CD14-positive monocyte (primary cell): ENCODE measurements at regions not wholly inside any gene's neighbourhood (a gene's known extent, or its start where the extent isn't known, plus 50 kb on each side); places are given as distances from the start of the nearest gene placed in this dataset.

ENCODE experiments used
- DNase-seq, 3 donors: peaks; one replicate each; pipeline ENCODE4 v3.0.0-alpha.2; 2011 to 2022
- H2AFZ ChIP-seq: 2 replicates; pipeline ENCODE4 v1.6.0; 2012; ENCODE audit warnings: mild to moderate bottlenecking, low read depth, low read length, inconsistent platforms; ENCODE audit not compliant: insufficient read depth, poor library complexity, severe bottlenecking
- H3K27ac ChIP-seq, 2 donors: 1 replicate in 1 of 2; 2 replicates in 1 of 2; pipeline ENCODE4 v1.5.1; 2012 to 2013; ENCODE audit warnings: low read length in 2 of 2, control low read depth in 1 of 2, inconsistent platforms in 1 of 2, low read depth in 1 of 2, mild to moderate bottlenecking in 1 of 2
- H3K27me3 ChIP-seq, 2 donors: one replicate each; pipeline versions ENCODE4 v1.6.0 to v1.6.1; 2011 to 2013; ENCODE audit warnings: low read length in 2 of 2; ENCODE audit not compliant: control insufficient read depth in 2 of 2, insufficient read depth in 2 of 2
- H3K36me3 ChIP-seq, 2 donors: replicated peaks in 1 of 2; 1 replicate in 1 of 2; 2 replicates in 1 of 2; pipeline versions ENCODE4 v1.5.1 to v1.6.1; 2012 to 2013; ENCODE audit warnings: low read length in 2 of 2, control low read depth in 1 of 2, inconsistent platforms in 1 of 2, mild to moderate bottlenecking in 1 of 2; ENCODE audit not compliant: insufficient read depth in 2 of 2, control insufficient read depth in 1 of 2
- H3K4me1 ChIP-seq, 2 donors: 1 replicate in 1 of 2; 2 replicates in 1 of 2; pipeline versions ENCODE4 v1.5.1 to v1.6.1; 2012 to 2013; ENCODE audit warnings: low read length in 2 of 2, control low read depth in 1 of 2, inconsistent platforms in 1 of 2, mild to moderate bottlenecking in 1 of 2, moderate library complexity in 1 of 2; ENCODE audit not compliant: insufficient read depth in 2 of 2, control insufficient read depth in 1 of 2
- H3K4me2 ChIP-seq: replicated peaks from 2 replicates; pipeline ENCODE3; 2012; ENCODE audit warnings: low read length, moderate library complexity, mild to moderate bottlenecking; ENCODE audit not compliant: poor library complexity, severe bottlenecking; ENCODE audit errors: extremely low read depth
- H3K4me3 ChIP-seq, 3 experiments: fragments of 200-600 bp in 1 of 3; sonication (generic) in 1 of 3; replicated peaks in 1 of 3; 1 replicate in 2 of 3; 2 replicates in 1 of 3; pipeline ENCODE4 v1.5.1; 2011 to 2013; ENCODE audit warnings: low read length in 3 of 3, mild to moderate bottlenecking in 3 of 3, control low read depth in 2 of 3, low read depth in 2 of 3, inconsistent platforms in 1 of 3, moderate library complexity in 1 of 3
- H3K79me2 ChIP-seq: 2 replicates; pipeline ENCODE4 v1.6.0; 2012; ENCODE audit warnings: mild to moderate bottlenecking, control low read depth, inconsistent platforms, low read length, moderate library complexity; ENCODE audit not compliant: insufficient read depth
- H3K9ac ChIP-seq: 2 replicates; pipeline ENCODE4 v1.6.0; 2017; ENCODE audit warnings: low read length, mild to moderate bottlenecking; ENCODE audit not compliant: insufficient read depth, poor library complexity, severe bottlenecking
- H3K9me3 ChIP-seq, 2 donors: replicated peaks in 1 of 2; 1 replicate in 1 of 2; 2 replicates in 1 of 2; pipeline versions ENCODE4 v1.5.1 to v1.6.1; 2012 to 2013; ENCODE audit warnings: low read length in 2 of 2, control low read depth in 1 of 2; ENCODE audit not compliant: control insufficient read depth in 1 of 2, insufficient read depth in 1 of 2
- H4K20me1 ChIP-seq: 2 replicates; pipeline ENCODE4 v1.6.0; 2012; ENCODE audit warnings: mild to moderate bottlenecking, low read length, control low read depth, moderate library complexity; ENCODE audit not compliant: insufficient read depth
- H3K27ac Mint-ChIP-seq, 7 donors: one replicate each; pipeline ENCODE4 v1.8.0; 2020; ENCODE audit warnings: mild to moderate bottlenecking in 7 of 7, mixed read lengths in 7 of 7, moderate library complexity in 6 of 7, inconsistent platforms in 2 of 7
- H3K27me3 Mint-ChIP-seq, 3 donors: one replicate each; pipeline ENCODE4 v1.8.0; 2021 to 2022; ENCODE audit warnings: low read depth in 3 of 3, mild to moderate bottlenecking in 3 of 3, mixed read lengths in 3 of 3, moderate library complexity in 3 of 3, inconsistent platforms in 1 of 3
- H3K36me3 Mint-ChIP-seq, 2 donors: one replicate each; pipeline ENCODE4 v1.8.0; 2020; ENCODE audit warnings: mixed read lengths in 2 of 2, inconsistent platforms in 1 of 2, mild to moderate bottlenecking in 1 of 2
- H3K4me1 Mint-ChIP-seq: one replicate; pipeline ENCODE4 v1.8.0; 2020; ENCODE audit warnings: mild to moderate bottlenecking, mixed read lengths
- H3K4me3 Mint-ChIP-seq, 2 donors: one replicate each; pipeline ENCODE4 v1.8.0; 2020; ENCODE audit warnings: mild to moderate bottlenecking in 2 of 2, mixed read lengths in 2 of 2, moderate library complexity in 1 of 2
- H3K9me3 Mint-ChIP-seq, 7 donors: one replicate each; pipeline ENCODE4 v1.8.0; 2020 to 2022; ENCODE audit warnings: mixed read lengths in 7 of 7, mild to moderate bottlenecking in 6 of 7, moderate library complexity in 6 of 7, inconsistent platforms in 2 of 7
- WGBS: methylation state at CpG from one replicate; pipeline ENCODE4 v1.1.5; 2013; ENCODE audit warnings: missing lambda C conversion rate; ENCODE audit not compliant: insufficient coverage; 5-methylcytosine and 5-hydroxymethylcytosine counted together
- intact Hi-C, 2 donors: fragments of 100-400 bp; cut with micrococcal nuclease; formaldehyde crosslinking; loops; one replicate each; pipeline versions ENCODE4 v1.15.0 to v1.15.1; 2023
- TF ChIP-seq, protein P1 (sequence below): fragments of 200-600 bp; IDR thresholded peaks from one replicate; pipeline ENCODE4 v1.8.0; 2022; ENCODE audit warnings: antibody characterized with exemption, mild to moderate bottlenecking

DNA sequence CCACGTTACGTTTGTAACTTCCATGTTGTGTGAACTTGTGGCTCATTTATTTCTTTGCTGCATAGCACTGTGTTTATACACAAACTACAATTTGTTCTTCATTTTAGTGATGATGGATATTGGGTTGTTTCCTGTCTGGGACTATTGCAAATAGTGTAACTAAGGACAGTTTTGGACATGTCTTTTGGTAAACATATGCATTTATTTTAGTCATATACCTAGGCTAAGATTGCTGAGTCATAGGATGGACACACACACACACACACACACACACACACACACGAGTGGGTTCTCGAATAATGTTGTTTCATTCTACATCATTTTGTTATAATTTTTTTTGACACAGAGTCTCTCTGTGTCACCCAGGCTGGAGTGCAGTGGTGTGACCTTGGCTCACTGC lies 123.5 kb upstream of the CAND1 start:
- Mint-ChIP-seq H3K4me1 (no peaks in the 10 kb centered on the region), H3K9me3 (peaks cover 0 to 5% (median 1%) of the 10 kb centered on the region in 7 donors), H3K27me3 (peaks cover 0 to 2% (median 1%) of the 10 kb centered on the region in 3 donors), H3K4me3 (no peak overlapping the region), H3K36me3 (no peaks in the 10 kb centered on the region), H3K27ac (no peak overlapping the region)
- Histone ChIP-seq H4K20me1 (no peaks in the 10 kb centered on the region), H3K9ac (no peak overlapping the region), H3K27me3 (no peaks in the 10 kb centered on the region), H2AFZ (no peak overlapping the region), H3K36me3 (no peaks in the 10 kb centered on the region), H3K4me2 (no peak overlapping the region), H3K27ac (no peak overlapping the region), H3K4me1 (no peaks in the 10 kb centered on the region), H3K79me2 (no peaks in the 10 kb centered on the region), H3K9me3 (no peaks in the 10 kb centered on the region), H3K4me3 (no peak overlapping the region)
- TF ChIP-seq, protein P1, sequence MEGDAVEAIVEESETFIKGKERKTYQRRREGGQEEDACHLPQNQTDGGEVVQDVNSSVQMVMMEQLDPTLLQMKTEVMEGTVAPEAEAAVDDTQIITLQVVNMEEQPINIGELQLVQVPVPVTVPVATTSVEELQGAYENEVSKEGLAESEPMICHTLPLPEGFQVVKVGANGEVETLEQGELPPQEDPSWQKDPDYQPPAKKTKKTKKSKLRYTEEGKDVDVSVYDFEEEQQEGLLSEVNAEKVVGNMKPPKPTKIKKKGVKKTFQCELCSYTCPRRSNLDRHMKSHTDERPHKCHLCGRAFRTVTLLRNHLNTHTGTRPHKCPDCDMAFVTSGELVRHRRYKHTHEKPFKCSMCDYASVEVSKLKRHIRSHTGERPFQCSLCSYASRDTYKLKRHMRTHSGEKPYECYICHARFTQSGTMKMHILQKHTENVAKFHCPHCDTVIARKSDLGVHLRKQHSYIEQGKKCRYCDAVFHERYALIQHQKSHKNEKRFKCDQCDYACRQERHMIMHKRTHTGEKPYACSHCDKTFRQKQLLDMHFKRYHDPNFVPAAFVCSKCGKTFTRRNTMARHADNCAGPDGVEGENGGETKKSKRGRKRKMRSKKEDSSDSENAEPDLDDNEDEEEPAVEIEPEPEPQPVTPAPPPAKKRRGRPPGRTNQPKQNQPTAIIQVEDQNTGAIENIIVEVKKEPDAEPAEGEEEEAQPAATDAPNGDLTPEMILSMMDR, result no peak
- DNase-seq, result no peak
- intact Hi-C loops, result no loop called here
- WGBS, result no CpG with 5 or more reads among the region's 4 CpGs

DNA sequence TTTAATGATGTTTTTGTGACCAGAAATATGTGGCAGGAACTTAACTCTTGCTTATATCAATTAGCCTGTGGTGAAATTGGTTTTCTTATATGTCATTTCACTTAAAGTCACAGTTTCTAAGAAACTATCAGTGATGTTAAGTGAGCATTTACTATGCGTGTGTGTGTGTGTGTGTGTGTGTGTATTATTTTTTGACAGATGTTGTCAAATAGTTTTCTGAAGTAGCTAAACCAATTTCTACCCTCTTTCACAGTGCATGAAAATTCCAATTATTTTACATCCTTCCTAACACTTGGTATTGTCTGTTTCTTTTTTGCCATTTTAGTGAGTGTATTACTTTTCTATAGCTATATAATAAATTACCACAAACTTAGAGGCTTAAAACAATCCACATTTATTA lies 122.1 kb upstream of the CAND1 start:
- H3K79me2 ChIP-seq, result no peaks in the 10 kb centered on the region
- Mint-ChIP-seq H3K27me3 (peaks cover 0 to 2% (median 1%) of the 10 kb centered on the region in 3 donors), H3K9me3 (peaks cover 0 to 9% (median 1%) of the 10 kb centered on the region in 7 donors), H3K36me3 (no peaks in the 10 kb centered on the region), H3K4me1 (no peaks in the 10 kb centered on the region), H3K4me3 (no peak overlapping the region), H3K27ac (no peak overlapping the region)
- DNase-seq, result no peak
- H3K4me2 ChIP-seq, result no peak overlapping the region
- H3K36me3 ChIP-seq, result no peaks in the 10 kb centered on the region
- TF ChIP-seq, protein P1, result no peak
- no peak overlapping the region for H3K27ac ChIP-seq
- no peaks in the 10 kb centered on the region for H3K9me3 ChIP-seq
- no peak overlapping the region for H3K4me3 ChIP-seq
- intact Hi-C loops, result no loop called here
- no peaks in the 10 kb centered on the region for H4K20me1 ChIP-seq
- H2AFZ ChIP-seq, result no peak overlapping the region
- no peaks in the 10 kb centered on the region for H3K27me3 ChIP-seq
- WGBS, result no CpG with 5 or more reads among the region's 1 CpG
- no peaks in the 10 kb centered on the region for H3K4me1 ChIP-seq
- H3K9ac ChIP-seq, result no peak overlapping the region
